ENCODE measurements at regions not wholly inside any gene's neighbourhood (a gene's known extent, or its start where the extent isn't known, plus 50 kb on each side); places are given as distances from the start of the nearest gene placed in this dataset.
"Not testable (repeated sequence)": the region's sequence is repeated elsewhere in the genome, so short reads cannot be mapped to it uniquely, and the experiment has no call there.

DNA sequence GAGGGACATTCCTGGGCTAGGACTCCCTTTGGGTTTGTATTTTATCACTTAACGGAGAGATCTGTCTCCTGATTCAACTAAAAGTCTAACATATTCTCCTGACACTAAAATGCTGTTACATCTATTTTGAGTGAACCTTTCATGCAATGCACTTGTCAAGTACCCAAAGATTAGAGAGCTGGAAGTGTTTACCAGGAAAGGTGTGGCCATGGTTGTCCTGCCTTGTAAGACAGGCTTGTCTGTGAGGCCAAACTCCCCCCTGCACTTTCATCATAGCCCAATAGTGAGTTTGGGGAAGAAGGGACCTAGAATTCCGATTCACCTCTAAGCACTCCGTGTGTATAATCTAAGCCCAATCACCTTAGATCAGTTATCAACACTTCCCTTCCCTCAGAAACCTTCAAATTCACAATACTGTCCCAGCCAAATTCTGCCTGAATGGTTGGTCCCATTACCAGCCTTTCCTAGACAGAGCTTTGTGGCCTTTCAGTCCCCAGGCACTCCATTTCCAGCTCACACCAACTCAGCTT lies 162.6 kb upstream of the NAMPT start:
- no peak for DNase-seq

DNA sequence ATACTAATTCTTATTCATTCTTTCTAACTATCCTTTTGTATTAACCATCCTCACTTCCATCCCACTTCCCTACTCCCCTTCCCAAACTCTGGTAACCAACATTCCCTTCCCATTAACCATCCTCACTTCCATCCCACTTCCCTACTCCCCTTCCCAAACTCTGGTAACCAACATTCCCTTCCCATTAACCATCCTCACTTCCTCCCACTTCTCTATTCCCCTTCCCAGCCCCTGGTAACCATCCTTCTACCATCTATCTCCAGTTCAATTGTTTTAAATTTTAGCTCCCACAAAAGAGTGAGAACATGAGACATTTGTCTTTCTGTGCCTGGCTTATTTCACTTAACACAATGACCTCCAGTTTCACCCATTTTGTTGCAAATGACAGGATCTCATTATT lies 160.6 kb upstream of the NAMPT start:
- not testable (repeated sequence) for DNase-seq

DNA sequence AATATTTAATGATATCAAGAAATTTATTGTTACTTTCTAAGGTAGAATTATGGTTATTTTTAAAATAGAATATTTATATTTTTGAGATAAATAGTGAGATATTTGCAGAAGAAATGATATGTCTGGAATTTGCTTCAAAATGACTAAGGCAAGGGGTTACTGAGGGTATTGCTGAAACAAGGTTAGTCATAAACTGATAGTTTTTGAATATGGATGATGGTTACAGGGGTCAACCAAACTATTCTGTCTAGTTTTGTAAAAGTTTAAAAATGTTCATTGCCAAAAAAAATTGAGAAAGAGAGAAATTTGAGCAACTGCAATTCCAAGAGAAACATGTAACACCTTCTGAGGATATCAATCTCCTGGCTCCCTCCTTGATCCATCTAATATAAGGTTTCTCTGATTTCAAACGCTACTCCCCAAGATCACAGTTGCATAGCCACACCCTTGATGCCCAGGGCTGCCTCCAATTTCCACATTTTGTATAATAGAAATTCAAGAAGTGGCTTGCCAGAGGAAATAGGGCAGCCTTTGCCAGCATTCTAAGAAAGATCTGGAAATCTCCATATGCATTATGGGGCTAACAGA lies 159.4 kb upstream of the NAMPT start:
- no peak for DNase-seq

DNA sequence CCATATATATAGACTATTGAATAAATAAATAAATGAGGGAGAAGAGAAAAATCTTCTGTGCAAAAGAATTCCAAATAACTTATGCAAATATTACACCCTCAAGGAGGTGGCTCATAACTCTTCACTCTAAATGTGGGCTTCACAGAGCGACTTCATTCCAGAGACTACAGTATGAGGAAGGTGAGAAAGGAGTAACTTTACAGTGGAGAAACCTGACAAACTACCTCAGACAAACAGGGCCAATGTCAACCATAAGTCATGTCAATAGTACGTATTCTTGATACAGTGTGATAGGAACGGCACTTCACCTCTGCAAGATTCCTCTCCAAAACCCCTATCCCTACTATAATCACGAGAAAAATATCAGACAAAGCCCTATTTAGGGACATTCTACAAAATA lies 158.4 kb upstream of the NAMPT start:
- no peak for DNase-seq

DNA sequence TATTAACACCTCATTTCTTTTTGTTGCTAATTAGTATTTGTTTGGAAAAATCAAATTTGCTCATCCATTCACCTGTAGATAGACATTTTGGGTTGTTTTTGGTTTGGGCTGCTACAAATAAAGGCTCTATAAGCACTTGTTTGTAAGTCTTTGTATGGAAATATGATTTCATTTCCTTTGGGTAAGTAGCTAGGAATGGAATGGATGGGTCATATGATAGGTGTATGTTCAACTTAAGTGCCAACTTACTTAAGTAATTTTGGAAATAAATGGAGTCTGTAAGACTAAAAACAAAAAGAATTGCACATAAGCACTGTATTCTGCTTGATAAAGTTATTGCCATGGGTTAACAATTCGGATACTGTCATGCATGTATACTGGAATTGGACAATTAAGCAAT lies 157.7 kb upstream of the NAMPT start:
- no peak for DNase-seq

DNA sequence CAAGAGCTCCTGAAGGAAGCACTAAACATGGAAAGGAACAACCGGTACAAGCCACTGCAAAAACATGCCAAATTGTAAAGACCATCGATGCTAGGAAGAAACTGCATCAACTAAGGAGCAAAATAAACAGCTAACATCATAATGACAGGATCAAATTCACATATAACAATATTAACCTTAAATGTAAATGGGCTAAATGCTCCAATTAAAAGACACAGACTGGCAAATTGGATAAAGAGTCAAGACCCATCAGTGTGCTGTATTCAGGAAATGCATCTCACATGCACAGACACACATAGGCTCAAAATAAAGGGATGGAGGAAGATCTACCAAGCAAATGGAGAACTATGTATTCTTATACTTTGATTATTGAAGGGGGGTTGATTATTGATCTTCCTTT lies 156.6 kb upstream of the NAMPT start:
- not testable (repeated sequence) for DNase-seq

DNA sequence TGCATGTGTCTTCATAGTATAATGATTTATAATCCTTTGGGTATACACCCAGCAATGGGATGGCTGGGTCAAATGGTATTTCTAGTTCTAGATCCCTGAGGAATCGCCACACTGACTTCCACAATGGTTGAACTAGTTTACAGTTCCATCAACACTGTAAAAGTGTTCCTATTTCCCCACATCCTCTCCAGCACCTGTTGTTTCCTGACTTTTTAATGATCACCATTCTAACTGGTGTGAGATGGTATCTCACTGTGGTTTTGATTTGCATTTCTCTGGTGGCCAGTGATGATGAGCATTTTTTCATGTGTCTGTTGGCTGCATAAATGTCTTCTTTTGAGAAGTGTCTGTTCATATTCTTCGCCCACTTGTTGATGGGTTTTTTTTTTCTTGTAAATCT lies 152.2 kb upstream of the NAMPT start:
- not testable (repeated sequence) for DNase-seq

DNA sequence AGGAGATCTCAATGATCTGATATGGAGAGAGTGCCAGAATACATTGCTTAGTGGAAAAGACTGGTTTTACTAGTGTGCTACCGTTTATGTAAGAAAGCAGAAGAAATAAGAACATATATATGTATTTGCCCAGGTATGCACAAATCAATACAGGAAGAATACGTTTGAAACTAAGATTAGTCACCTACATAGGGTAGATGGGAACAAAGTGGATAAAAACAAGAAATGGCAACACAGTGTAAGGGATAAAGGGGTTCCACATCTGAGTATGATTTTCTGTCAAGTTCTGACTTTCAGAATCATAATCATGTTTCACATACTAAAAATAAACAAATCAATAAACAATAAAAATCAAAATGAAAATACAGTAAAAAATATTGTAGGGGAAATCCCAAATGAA lies 148.6 kb upstream of the NAMPT start:
- no peak for DNase-seq

DNA sequence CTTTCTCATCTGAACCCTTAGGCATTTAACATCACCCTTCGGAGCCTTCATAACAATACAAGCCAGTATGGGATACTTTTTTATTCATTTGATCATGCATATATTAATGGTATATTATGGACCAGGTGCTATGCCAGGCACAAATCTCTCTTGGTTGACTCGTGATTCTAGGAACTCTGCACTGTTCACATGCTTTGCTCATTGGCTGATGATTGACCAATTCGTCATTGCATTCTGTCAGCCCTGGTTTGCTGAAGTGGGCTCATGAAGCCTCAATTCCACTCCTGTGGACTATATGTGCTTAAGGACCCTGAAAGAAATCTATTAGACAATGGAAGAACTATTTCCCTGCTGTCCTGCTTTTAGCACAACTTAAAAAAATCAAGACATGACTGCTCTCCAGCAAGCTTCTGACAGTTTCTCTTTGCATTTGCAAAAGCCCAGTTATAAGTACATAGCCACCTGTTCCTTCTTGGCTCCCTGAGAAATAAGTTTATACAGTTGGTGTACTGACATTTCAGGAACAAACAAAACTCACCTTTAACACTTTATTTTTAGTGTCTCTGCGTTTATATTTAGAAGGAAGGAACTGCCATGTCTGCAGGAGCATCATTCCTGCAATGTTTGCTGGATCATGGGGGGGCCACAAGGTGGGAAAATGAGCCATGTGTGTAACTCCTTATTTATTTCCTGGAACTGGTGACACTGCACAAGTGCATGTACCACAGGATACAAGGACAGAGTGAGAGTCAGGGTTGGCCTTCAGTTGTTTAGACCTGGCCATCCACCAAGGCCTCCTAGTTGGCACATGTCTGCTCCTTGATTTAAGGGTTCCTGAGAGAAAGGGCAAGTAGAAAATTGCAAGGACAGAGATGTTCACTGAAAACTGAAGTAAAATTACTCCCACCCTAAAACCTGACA lies 146.0 kb upstream of the NAMPT start:
- DNase-seq = no peak

DNA sequence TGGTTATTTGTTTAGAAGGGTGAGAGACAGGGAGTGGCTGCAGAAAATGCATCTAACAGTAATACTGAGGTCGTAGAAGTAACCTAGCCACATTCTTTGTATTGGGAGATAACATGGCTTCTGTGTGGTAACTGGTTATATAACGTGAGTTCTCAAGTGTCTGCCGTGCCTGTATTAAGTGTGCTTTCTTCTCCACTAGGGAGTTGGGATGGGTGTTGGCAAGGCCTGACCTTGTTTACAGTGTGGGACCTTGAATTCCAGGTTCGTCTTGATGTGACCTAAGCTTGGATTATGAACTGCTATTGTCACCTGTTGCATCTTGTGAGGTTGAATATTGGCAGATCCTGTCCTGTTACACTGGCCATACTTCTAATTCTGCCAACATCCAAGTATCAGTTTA lies 145.3 kb upstream of the NAMPT start:
- DNase-seq = no peak

DNA sequence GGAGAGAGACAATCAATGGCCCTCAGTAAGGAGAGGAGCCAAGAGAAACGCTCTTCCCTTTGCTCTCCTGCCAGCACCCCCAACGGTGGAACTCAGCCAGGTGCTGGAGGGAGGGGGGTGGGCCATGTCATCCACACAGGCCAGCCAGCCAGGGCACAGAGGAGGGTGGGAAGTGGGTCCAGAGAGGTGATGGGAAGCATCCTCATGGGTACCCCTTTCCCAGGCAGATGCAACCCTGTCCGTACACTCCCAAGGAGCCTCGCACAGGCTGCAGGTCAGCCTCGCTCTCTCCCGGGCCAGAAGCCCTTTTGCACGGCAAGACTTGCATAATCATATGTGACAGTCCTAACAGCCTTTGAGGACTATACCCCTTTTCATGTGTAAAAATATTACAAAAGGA lies 142.0 kb upstream of the NAMPT start:
- no peak for DNase-seq

DNA sequence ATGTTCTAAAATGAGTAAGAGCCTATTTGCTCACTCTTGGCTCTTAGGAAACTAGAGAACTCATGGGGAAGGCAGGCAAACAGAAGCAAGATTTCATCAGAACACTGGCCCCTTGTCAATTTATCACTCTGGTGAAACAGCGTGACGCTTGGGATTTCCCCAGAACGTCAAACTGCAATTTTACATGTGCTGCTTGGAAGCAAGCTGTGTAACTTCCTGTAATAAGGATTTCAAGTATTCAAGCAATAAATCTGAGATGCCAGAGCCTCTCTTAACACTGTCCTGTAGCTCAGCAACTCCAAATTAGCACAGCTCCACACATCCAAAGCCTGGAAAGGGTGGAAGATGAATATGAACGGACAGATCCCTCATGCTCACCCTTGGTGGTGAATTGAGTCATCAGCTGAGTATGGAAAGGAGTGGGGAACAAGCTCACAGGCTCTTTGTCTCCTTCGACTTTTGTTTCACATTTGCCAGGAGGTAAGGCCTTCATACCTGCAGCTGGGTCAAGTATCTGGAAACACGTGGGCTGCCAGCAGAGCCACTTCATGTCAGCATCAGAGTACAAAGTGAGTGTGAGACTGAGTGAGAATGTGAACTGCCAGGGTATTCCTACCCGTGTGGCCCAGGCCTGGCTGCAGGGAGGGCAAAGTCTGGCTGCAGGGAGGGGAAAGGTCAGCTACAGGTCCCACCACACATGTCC lies 140.4 kb upstream of the NAMPT start:
- peak; percentile 19 for DNase-seq

DNA sequence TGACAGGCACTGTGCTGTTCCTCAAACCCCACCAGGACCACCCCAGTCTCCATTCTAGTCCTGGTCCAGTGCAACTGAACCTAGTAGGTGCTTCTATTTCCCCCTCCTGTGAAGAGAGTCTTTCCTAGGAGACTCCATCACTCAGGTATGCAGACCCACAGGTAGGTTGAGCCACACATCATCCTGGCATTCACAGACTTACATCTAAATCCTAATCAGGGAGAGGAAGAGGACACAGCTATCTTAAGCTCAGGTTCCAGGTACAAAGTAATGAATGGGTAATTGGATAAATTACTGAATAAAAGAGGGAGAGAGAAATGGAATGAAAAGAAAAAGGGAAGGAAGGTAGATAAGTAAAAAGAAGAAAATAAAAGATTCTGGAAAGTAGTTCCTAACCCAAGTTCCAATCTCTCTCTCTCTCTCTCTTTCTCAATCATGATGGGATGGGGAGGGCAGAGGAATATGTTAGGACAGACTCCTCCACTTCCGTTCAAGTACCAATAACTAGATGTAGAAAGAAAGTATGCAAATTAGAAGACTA lies 139.8 kb upstream of the NAMPT start:
- DNase-seq = no peak

DNA sequence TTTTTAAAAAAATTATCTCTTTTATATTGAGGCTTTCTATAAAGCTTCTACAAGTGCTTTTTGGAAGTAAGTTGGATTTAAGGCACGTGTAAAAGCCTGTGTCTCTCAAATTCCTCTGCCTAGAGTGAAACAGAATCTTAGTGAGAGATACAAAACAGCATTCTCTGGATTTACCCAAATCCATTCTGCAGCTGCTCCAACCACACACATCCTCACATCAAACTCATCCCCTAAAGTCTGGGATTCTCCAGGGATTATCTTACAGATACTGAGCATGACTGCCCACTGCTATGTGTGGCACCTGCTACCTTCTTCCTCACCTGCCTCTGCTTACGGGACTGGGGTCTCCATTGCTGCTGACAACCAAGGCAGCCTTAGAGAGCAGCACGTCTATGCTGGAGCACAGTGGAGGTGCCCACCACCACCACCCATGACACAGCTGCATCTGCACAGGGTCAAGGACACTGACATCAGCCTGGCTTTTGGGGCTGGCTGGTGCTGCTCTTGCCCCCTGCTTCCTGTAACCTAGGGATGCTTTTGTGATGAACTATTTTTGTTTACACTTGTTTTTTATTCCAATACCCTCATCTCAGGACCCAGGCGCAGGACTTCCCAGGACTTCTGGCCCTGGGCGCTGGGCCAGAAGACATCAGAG lies 139.2 kb upstream of the NAMPT start:
- no peak for DNase-seq

DNA sequence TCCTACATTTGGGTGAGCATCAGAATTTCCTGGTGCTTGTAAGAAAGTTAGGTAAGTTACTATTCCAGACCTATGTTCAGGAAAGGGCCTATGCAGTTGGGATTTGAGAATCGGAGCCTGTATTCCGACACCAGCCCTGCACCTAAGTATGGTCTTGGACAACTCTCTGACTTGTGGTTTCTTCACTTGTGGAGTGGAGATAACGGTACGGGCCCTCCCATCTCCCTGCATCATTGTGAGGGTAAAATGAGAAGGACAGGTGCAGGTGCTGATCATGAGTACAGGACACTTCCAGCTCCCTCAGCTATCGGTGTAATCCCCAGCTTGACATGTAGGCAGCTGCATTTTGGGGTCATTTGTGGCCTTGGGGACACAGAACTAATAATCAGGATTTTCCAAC lies 138.3 kb upstream of the NAMPT start:
- DNase-seq = no peak

DNA sequence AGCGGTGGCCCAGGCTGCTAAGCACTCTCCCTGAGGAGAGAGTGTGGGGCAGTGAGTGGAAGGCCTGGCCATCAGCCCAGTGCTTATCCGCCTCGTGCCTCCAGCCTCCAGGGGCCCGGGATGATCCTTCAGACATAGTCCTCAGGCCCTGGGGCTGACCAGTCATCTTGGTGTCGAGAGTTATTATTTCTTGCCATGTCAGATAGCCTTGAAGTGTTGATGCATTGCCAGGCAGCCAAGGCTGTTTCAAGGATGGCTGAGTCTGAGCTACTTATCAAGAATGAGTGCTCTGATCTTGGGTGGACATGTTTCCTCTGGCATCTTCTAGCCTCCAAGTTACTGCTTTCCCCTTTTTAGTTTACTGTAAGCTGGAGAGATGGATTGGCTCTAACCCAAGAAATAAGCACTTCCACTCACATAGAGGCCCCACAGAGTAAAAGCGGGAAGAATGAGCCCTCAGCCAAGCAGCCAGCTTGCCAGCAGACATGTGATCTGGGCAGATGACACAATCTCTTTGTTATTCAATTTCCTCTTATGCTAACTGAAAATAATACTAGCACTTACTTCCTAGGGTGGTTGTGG lies 136.5 kb upstream of the NAMPT start:
- no peak for DNase-seq

DNA sequence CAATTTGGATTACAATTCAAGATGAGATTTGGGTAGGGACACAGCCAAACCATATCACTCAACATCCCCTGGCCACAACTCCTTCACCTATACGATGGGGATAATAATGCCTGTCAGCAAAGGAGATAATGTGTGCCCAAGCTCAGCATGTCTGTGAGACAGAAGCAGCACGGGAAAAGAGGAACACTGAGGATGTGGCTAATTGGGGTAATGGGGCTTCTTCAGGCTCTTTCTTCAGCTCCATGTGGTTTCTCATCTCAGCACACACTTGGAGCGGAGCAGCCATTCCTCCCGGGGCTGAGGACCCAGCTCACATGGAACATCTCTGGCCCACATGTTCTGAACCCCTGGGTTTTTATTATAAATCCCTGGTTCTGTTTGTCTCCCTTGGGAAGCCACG lies 136.0 kb upstream of the NAMPT start:
- DNase-seq = no peak

DNA sequence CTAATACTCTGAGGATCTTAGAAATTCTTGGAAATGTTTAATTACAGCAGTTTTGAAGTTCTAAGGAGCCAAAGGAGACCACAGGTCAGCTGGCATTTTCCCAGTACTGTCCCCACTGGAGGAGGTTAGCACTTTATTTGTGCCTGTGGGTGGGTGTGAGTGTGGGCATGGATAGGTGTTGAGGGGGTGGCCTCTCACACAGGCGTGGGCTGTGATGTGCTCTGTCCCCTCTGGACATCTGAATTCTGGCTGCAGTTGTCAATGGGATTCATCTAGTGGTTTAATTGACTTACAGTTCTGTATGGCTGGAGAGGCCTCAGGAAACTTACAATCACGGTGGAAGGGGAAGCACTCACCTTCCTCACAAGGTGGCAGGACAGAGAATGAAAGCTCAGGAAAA lies 135.4 kb upstream of the NAMPT start:
- DNase-seq = no peak

DNA sequence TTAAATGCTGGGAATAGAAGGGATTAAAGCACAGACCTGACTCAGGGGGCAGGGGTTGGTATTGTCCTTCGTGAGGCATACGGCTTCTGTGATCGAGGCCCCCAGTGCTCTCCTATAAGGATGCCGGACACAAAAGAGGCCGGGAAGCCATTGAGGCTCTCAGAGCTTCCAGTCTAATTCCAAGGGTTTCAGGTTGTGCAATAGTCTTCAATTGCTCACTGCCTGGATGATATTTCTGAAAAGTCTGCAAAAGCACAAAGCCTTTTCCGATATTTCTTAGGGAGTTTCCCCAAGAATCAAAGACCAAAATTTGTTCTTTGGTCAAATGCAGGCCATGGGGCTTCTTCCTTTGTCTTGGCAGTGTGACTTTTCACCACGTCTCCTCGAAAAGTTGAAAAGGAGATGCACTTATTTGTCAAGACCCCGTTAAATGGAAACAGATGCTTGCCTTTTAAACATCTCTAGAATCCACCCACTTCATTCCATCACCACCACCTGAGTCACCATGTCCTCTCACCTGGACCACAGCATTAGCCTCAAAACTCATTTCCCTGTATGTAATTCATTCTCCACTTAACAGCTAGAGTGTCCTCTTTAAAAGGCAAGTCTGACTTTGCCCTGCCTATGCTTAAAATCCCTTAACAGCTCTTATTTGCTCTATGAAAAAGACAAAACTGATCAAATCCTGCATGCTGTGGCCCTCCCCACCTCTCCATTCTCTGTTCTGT lies 134.8 kb upstream of the NAMPT start:
- no peak for DNase-seq

DNA sequence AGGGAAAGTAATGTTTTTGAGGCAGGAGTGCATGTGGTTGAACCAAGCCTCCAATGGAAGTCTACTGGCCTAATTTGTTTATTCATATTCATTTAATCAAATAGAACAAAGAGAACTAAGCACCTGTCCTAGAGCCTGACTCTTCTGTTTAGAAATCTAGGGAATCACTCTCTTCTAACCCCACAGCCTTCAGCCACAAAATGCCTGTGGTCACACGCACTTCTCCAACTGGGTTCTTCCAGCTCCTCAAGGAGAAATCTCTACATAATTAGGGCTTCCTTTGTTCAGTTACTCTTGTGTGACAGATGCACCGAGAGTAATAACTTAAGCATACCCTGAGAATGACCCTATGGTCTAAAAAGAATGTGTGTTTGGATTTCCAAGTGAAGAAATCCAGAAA lies 133.7 kb upstream of the NAMPT start:
- DNase-seq = peak; percentile 91

DNA sequence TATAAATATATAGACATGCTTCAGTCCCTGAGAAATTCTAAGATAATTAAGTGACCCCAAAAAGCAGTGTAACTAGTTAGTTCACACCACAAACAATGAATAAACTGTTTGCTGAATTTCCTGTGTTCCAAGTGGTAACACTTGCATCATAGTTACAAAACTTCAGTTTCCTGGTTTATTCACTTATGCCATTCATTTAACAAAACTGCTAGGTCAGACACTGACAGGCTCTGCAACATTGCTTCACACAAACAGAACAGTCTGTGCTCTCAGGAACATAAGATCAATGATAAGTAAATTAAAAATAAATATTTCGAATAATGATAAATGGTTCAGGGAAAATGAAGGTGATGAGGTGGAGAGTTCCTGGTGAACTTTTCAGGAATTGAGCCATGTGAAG lies 133.3 kb upstream of the NAMPT start:
- DNase-seq = no peak

Data from NCI-H526 treated with DMSO at 0.1 percent for 48 hours (cell line).